Thyroid gland (tissue), 4 donors: ENCODE measurements at regions not wholly inside any gene's neighbourhood (a gene's known extent, or its start where the extent isn't known, plus 50 kb on each side); places are given as distances from the start of the nearest gene placed in this dataset.

Source experiments
- DNase-seq, 2 donors: peaks; one replicate each; pipeline ENCODE4 v3.0.0-alpha.2; 2019
- H3K27ac ChIP-seq, 3 donors: fragments of 200-600 bp; sonication (generic); 1 replicate in 2 of 3; 2 replicates in 1 of 3; pipeline ENCODE4 v1.5.1; 2016 to 2019; ENCODE audit warnings: mild to moderate bottlenecking in 1 of 3, moderate library complexity in 1 of 3
- H3K27me3 ChIP-seq: fragments of 200-600 bp; sonication (generic); one replicate; pipeline ENCODE4 v1.5.1; 2019
- H3K36me3 ChIP-seq, 2 donors: fragments of 200-600 bp; sonication (generic); one replicate each; pipeline ENCODE4 v1.5.1; 2016 to 2019
- H3K4me1 ChIP-seq, 2 donors: fragments of 200-600 bp; sonication (generic); one replicate each; pipeline ENCODE4 v1.5.1; 2017 to 2019
- H3K4me3 ChIP-seq, 3 donors: fragments of 200-600 bp; sonication (generic); replicated peaks in 1 of 3; 1 replicate in 2 of 3; 2 replicates in 1 of 3; pipeline ENCODE4 v1.5.1; 2016; ENCODE audit warnings: mild to moderate bottlenecking in 1 of 3
- H3K9me3 ChIP-seq: fragments of 200-600 bp; sonication (generic); one replicate; pipeline ENCODE4 v1.5.1; 2017
- POLR2A ChIP-seq, 2 donors: fragments of 450-650 bp; IDR thresholded peaks; one replicate each; pipeline ENCODE4 v1.6.1; 2017; ENCODE audit warnings: antibody characterized with exemption in 2 of 2, mild to moderate bottlenecking in 2 of 2, moderate library complexity in 1 of 2
- WGBS, 2 donors: methylation state at CpG; one replicate each; pipeline ENCODE4 v1.1.5; 2017; 5-methylcytosine and 5-hydroxymethylcytosine counted together
- intact Hi-C: fragments of 100-400 bp; cut with DNase I; formaldehyde crosslinking; loops from one replicate; pipeline ENCODE4 v1.15.1; 2023
- TF ChIP-seq, protein P1 (sequence below), 6 experiments: fragments of 200-600 bp in 3 of 6; fragments of 450-650 bp in 3 of 6; sonication (generic) in 3 of 6; IDR thresholded peaks; one replicate each; pipeline ENCODE4 v1.5.1; 2016 to 2019; ENCODE audit warnings: antibody characterized with exemption in 6 of 6, mild to moderate bottlenecking in 2 of 6, inconsistent platforms in 1 of 6, moderate library complexity in 1 of 6

DNA sequence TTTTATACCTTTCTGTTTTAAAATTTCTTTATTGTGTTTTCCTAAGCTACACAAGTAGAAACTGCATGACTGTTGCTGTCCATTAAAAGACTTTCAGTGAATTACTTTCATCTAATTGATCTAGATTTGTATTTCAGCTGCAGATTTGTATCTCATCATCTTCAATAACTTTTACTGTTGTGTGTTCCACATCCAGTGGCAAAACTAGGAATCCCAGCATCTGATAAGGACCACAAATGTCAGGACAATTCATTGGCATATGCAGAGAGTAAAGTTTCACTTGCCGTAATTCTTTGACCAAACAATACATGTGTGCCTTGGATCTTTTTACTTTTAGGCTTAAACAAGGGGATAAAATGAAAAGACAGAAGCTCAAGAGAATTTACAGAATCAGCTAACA lies 112.6 kb downstream of the FBXO8 start:
- no peak for DNase-seq
- Histone ChIP-seq H3K9me3 (no peaks in the 10 kb centered on the region), H3K4me3 (no peak overlapping the region), H3K4me1 (no peaks in the 10 kb centered on the region), H3K27me3 (peaks cover 4% of the 10 kb centered on the region), H3K36me3 (no peaks in the 10 kb centered on the region), H3K27ac (no peak overlapping the region)
- 83 to 88% methylated on average over 1 of the region's 1 CpG for WGBS, 2 donors
- intact Hi-C loops, result no loop called here
- TF ChIP-seq, protein P1, sequence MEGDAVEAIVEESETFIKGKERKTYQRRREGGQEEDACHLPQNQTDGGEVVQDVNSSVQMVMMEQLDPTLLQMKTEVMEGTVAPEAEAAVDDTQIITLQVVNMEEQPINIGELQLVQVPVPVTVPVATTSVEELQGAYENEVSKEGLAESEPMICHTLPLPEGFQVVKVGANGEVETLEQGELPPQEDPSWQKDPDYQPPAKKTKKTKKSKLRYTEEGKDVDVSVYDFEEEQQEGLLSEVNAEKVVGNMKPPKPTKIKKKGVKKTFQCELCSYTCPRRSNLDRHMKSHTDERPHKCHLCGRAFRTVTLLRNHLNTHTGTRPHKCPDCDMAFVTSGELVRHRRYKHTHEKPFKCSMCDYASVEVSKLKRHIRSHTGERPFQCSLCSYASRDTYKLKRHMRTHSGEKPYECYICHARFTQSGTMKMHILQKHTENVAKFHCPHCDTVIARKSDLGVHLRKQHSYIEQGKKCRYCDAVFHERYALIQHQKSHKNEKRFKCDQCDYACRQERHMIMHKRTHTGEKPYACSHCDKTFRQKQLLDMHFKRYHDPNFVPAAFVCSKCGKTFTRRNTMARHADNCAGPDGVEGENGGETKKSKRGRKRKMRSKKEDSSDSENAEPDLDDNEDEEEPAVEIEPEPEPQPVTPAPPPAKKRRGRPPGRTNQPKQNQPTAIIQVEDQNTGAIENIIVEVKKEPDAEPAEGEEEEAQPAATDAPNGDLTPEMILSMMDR (IDR thresholded peaks at IDR 0.05), result no peak
- TF ChIP-seq POLR2A (IDR thresholded peaks at IDR 0.05), result no peak

DNA sequence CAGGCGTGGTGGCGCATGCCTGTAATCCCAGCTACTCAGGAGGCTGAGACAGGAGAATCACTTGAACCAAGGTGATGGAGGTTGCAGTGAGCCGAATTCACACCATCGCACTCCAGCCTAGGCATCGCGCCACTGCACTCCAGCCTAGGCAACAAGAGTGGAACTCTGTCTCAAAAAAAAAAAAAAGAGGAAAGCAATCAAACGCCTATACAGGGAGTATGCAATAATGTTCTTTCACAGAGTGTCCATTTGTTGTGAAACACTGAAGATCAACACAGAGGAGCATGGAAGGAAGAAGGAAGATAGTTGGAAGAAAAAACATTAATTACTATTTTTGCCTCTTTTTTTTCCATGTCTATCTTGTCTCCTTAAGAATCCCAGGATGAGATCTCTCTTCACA lies 113.4 kb downstream of the FBXO8 start:
- Histone ChIP-seq H3K36me3 (no peaks in the 10 kb centered on the region), H3K27me3 (peaks cover 4% of the 10 kb centered on the region), H3K9me3 (no peaks in the 10 kb centered on the region), H3K4me3 (no peak overlapping the region), H3K27ac (no peak overlapping the region), H3K4me1 (no peaks in the 10 kb centered on the region)
- TF ChIP-seq, protein P1 (IDR thresholded peaks at IDR 0.05), result no peak
- TF ChIP-seq POLR2A (IDR thresholded peaks at IDR 0.05), result no peak
- intact Hi-C loops, result no loop called here
- 94 to 97% methylated on average over 7 of the region's 7 CpGs for WGBS, 2 donors
- no peak for DNase-seq

DNA sequence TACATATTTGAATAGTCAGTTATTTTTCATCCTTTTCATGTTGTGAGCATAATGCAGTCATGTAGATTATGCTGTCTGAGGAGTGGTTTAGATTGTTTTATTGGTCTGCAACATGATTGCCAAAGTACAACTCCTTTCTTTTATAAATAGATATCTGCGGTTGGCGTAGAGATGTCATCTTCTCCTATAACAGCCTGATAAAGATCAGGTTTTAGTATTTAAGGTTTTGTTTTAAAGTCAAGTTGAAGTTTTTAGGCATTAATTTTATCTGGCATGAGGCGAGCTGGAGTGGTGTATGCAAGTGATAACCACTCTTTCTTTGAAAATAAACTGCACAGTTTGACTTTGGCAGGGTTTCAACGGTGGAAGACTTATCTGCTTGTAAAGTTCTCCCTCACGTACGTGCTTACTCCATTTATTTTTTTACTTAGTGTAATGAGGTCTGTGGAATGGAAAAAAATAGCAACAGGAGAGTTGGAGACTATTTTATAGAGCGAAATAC lies 126.3 kb downstream of the FBXO8 start:
- Histone ChIP-seq H3K27ac (no peak overlapping the region), H3K4me1 (no peaks in the 10 kb centered on the region), H3K4me3 (no peak overlapping the region), H3K9me3 (no peaks in the 10 kb centered on the region), H3K36me3 (no peaks in the 10 kb centered on the region), H3K27me3 (no peaks in the 10 kb centered on the region)
- intact Hi-C loops, result no loop called here
- TF ChIP-seq, protein P1 (IDR thresholded peaks at IDR 0.05), result no peak
- no peak for TF ChIP-seq POLR2A (IDR thresholded peaks at IDR 0.05)
- DNase-seq, result no peak
- WGBS, 2 donors, result 39 to 46% methylated on average over 7 of the region's 7 CpGs

DNA sequence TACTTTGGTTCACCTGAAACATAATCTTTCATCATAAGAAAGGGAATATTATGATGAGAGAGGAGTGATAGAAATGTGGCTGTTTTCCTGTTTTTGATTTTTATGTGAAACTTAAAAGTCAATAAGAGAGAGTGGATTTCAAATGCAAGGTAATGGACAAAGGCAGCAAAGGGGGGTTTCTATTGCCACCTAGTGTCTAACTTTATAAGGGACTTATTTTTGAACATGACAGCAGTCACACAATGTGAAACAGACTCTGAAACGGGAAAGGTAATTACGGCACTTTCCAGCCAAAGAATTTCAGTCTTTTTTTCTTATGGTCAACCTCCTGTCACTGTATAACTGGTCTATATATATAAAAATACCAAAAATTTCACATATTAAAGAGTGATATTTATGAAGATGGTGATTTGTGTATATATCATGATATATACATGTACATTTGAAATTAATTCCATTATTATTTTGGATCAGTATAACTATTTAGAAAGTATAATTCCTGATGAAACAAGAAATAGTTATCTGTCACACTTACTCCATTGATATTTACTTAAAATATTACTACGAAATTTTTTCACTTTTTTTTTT lies 127.1 kb downstream of the FBXO8 start:
- 24 to 31% methylated on average over 3 of the region's 3 CpGs for whole genome bisulfite sequencing, 2 donors
- Histone ChIP-seq H3K27me3 (no peaks in the 10 kb centered on the region), H3K36me3 (no peaks in the 10 kb centered on the region), H3K4me1 (no peaks in the 10 kb centered on the region), H3K4me3 (no peak overlapping the region), H3K27ac (no peak overlapping the region), H3K9me3 (no peaks in the 10 kb centered on the region)
- intact Hi-C loops, result no loop called here
- DNase-seq, result no peak
- no peak for TF ChIP-seq POLR2A (IDR thresholded peaks at IDR 0.05)
- TF ChIP-seq, protein P1 (IDR thresholded peaks at IDR 0.05), result peak in 3 of 6 experiments; percentile 44 to 63 (median 46)

DNA sequence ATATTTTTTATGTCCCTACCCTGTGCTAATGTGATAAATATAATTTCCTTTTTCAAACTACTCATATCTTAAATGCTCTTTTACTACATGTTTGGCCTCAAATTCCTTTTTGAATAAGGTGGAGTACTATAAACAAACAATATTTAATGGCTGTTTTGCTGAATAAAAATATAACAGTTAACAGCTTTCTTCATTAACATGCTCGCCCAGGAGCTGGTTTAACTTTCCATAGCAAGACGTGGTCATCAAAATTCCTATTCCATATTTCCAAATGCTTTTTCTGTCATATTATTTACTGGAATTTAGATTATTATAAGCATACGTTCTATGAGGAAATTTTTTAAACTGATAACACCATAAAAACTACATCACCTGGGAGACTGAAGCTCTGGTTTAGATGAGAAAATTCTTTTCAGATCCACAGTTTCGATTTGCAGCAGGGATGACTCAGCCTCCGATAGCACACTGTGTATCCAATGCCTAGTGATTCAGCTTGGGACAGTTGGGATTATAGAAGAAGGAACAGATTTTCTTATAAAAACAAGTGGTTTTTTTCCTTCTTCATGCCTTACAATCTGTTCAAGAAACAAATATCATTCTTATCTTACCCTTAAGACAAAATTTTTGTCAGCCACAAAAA lies 129.1 kb downstream of the FBXO8 start:
- Histone ChIP-seq H3K27me3 (no peaks in the 10 kb centered on the region), H3K27ac (peak overlapping the region in 1 of 3 donors; percentile 36), H3K9me3 (no peaks in the 10 kb centered on the region), H3K36me3 (no peaks in the 10 kb centered on the region), H3K4me1 (no peaks in the 10 kb centered on the region), H3K4me3 (no peak overlapping the region)
- no peak for DNase-seq
- intact Hi-C loops, result no loop called here
- no peak for TF ChIP-seq POLR2A (IDR thresholded peaks at IDR 0.05)
- 65 to 69% methylated on average over 5 of the region's 5 CpGs for WGBS, 2 donors
